ENCODE measurements at regions not wholly inside any gene's neighbourhood (a gene's known extent, or its start where the extent isn't known, plus 50 kb on each side); places are given as distances from the start of the nearest gene placed in this dataset.
"Not testable (repeated sequence)": the region's sequence is repeated elsewhere in the genome, so short reads cannot be mapped to it uniquely, and the experiment has no call there.

DNA sequence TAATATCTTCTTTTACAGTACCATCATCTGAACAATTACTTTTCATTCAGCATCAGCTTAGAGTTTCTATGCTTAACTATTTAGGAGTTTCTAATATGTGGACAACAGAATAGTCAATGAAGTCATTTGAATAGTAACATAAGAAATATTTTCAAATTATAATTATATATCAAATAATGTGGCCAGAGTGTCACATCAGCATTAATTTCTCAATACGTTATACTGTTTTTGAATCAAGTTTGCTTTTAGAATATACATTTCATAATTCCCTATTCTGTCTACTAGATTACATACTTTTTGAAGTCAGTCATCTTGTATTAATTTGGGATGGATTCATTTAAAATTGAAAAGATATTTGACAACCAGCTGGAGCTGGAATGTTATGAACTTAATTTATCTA is 677.4 kb upstream of the PABPC4L start:
- no peak for DNase-seq (ENCODE audit: low read depth)

DNA sequence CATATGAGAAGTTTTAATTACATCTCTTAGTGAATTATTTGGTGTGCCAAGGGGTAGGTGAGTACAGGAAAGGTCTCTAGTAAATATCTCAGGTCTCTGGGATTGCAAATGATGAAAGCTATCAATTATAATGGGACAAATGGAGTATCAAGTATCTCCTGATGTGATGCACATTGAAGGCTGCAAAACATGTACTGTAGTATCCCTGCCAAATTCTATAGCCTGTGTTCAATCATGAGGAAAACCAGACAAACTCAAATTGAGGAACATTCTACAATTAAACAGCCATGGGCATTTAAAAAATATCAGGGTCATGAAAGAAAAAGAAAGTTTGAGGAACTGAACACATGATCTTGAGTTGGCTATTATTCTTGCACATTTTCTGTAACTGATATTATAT is 665.4 kb upstream of the PABPC4L start:
- DNase-seq (ENCODE audit: low read depth) = no peak

DNA sequence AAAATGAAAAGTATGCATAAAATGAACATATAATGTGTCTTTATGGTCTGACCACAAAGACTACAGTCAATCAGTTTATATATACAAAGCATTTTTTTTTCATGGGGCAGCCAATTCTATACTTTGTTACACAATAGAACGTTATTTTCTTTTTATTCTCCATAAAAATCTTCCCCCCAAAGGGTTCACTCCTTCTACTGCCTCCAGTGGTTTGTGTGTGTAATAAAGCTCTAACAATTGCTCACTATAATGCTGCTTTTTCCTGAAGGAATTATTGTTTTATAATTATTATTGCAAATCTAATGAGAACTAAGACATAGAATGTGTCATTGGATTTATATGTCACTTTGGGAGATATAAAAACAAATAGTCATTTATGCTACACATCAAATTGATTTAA is 664.1 kb upstream of the PABPC4L start:
- no peak for DNase-seq (ENCODE audit: low read depth)

DNA sequence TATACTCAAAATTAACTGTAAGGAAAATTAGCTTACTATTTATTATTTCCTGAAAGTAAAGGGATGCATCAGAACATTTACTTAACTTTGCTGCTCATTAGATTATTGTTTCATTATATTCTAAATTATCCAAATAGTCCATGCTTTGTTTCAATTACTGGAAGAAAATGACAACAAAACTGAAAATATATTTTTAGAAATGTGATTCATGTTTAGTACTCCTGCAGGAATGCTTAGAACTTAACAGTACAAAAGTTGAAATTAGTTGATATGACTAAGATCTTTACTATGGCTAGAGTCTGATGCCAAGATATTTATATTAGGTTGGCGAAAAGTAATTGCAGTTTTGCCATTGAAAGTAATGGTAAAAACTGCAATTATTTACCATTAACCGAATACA is 660.5 kb upstream of the PABPC4L start:
- DNase-seq (ENCODE audit: low read depth) = peak; percentile 75

DNA sequence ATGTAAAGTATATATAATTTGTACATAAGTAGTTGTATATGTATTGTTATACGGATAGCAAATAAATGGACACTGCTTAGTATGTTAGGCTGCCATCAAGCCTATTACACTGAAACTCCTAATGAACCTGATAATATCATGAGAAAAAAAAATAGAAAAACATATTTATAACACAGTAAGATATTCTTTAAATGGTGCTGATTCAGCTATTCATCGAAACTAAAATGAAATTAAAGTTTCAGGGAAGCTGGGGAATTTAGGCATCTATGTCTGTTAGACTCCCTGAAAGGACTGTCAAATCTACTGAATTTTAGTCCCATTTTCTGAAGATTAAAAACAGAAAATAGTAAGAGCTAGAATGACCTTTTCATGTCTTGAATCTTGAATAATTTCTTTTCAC is 647.1 kb upstream of the PABPC4L start:
- no peak for DNase-seq (ENCODE audit: low read depth)

DNA sequence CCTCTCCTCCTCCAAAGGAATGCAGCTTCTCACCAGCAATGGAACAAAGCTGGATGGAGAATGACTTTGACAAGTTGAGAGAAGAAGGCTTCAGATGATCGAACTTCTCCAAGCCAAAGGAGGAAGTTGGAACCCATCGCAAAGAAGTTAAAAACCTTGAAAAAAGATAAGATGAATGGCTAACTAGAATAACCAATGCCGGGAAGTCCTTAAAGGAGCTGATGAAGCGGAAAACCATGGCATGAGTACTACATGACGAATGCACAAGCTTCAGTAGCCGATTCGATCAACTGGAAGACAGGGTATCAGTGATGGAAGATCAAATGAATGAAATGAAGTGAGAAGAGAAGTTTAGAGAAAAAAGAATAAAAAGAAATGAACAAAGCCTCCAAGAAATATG is 629.2 kb upstream of the PABPC4L start:
- DNase-seq (ENCODE audit: low read depth) = not testable (repeated sequence)

DNA sequence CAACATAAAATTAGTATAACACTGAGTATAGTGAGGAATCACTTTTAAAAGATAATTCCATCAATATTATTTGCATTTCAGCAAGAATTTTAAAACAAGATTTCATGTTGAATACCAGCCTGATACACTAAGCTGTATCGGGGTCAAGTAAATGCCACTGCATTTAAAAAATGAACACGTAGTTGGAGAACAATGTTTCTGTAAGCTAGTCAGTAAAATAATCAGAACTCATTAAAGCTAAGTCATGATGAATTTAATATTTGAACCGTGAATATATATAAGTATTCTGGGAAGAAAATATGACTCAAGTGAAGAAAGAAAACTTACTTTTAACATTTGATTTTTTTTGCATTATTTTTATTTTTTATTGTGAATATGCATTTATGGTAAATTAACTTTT is 611.0 kb upstream of the PABPC4L start:
- peak; percentile 54 for DNase-seq (ENCODE audit: low read depth)

DNA sequence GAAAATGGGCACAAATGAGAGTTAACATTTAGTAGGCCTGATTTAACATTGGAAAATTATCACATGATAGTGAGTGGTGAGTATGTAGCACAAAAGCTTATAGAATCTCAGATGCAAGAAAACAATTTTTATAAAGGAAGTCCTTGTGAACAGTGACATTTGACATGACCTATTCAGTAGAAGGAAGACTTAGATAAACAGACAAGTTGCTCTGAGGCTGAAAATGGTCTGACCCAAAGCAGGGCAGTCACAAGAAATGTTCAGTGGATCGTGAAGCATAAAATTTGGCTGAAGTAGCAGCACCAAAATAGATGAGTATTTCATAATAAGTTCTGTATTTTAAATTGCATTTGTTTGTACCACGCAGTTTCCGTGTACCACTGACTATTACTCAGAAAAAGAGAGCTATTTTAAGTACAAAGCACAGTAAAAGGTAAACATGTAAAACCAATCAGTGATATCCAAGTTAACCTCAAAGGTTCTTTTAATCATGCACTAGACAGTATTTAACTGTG is 605.7 kb upstream of the PABPC4L start:
- no peak for DNase-seq (ENCODE audit: low read depth)

DNA sequence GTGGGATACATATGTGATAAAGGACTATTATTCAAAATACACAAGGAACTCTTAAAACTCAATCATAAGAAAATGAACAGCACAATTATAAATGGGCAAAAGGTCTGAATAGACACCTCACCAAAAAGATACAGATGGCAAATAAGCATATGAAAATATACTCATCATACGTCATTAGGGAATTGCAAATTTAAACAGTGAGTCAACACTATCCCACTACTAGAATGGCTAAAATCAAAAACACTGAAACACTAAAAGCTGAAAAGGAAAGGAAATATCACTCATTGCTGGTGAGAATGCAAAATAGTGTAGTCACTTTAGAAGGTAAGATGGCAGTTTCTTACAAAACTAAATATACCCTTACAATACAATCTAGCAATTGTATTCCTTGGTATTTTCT is 597.0 kb upstream of the PABPC4L start:
- no peak for DNase-seq (ENCODE audit: low read depth)

DNA sequence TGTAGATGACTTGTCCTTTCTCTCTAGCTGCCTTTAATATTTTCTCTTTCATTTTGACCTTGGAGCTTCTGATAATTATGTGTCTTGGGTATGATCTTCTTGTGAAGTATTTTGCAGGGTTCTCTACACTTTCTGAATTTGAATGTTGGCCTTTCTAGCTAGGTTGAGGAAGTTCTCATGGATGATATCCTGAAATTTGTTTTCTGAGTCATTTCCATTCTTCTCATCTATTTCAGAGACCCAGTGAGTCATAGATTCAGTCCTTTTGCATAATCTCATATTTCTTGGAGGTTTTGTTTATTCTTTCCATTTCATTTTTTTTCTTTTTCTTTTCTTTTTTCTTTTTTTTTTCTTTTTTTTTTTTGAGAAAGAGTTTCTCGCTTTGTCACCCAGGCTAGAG is 585.7 kb upstream of the PABPC4L start:
- DNase-seq (ENCODE audit: low read depth) = peak; percentile 62

DNA sequence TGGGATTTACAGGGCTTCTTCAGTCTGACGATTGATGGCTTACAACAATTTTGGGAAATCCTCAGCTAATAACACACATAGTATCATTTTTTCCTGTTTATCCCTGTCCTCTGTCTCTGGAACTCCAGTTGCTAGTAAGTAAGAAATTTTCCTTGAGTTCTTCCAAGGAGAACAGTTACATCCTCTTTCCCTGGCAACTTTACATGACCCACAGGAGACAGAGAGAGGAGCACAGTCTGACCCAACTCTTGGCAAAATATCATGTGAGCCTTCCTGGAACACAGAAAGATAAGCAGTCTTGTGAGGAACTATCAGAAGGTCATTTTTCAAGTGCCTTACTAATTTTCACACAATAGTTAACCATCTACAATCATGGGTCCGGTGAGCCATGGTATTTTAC is 578.7 kb upstream of the PABPC4L start:
- DNase-seq (ENCODE audit: low read depth) = peak; percentile 21

DNA sequence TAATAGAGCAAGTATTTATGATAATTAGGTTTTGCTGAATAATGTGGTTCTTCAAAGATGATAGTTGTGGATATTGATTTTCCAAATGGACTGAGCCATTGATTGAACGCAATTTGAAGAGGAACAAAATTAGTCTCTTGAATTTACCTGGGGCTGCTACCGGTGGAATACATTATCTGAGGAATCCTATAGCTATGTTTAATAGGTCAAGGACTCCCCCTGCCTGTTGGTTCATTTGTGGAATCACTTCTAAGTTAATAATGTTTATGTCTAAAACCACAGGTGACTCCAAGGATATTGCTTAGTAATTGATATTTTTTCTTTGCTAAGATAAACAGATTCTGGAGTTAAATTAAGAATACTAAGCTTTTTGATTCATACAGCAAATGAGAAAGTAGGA is 576.0 kb upstream of the PABPC4L start:
- DNase-seq (ENCODE audit: low read depth) = peak; percentile 22

DNA sequence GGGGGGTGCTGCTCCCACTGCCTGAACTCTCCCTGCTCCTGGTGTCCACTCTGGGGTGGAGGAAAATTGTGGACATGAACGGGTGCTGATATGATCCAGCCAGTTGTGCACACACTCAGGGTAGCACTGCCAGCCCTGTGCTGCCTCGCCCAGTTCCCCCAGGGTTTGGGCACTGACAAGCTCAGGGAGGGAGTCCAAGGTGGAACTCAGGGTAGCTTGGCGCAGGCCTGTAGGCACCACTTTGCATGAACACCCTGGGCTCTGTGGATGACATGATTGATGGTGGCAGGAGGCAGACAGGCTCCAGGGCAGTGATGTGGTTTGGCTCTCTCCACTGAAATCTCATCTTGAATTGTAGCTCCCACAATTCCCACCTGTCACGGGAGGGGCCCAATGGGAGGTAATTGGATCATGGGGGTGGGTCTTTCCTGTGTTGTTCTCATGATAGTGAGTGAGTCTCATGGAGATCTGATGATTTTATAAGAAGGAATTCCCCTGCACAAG is 572.0 kb upstream of the PABPC4L start:
- DNase-seq (ENCODE audit: low read depth) = no peak

DNA sequence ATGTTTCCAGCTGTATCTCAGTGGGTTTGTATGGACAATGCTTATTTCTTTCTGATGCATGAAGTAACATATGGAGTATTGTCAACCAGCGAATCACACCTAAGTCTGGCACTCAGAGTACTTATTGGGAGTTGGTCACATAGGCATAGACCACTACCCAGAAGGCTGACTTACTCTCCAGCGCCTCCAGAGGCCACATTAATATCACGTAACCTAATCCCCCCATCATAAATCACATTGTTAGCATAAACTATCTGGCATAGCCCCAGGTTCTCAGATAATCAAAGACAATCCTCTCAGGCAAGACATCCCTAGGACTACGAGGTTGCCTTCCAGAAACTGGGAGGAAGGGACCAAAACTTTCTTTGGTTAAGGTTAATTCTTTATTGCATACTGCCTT is 560.5 kb upstream of the PABPC4L start:
- no peak for DNase-seq (ENCODE audit: low read depth)

DNA sequence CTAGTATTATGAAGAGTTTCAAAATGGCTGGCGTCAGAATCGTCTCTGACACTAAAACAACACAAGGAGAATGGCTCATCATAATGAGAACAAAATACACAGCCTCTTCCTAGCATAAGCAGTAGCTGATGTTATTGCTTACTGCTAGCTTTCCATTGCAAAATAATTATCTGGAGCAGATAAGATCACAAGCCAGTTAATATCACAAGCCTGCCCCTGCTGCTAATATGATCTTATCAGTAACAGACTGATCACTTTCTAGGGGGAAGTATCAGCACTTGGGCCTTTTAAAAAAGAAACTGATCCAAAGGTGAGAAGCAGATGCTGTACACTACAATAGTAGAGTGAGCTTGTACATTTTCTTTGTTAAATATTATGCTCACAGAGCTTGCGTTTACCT is 554.8 kb upstream of the PABPC4L start:
- DNase-seq (ENCODE audit: low read depth) = no peak

DNA sequence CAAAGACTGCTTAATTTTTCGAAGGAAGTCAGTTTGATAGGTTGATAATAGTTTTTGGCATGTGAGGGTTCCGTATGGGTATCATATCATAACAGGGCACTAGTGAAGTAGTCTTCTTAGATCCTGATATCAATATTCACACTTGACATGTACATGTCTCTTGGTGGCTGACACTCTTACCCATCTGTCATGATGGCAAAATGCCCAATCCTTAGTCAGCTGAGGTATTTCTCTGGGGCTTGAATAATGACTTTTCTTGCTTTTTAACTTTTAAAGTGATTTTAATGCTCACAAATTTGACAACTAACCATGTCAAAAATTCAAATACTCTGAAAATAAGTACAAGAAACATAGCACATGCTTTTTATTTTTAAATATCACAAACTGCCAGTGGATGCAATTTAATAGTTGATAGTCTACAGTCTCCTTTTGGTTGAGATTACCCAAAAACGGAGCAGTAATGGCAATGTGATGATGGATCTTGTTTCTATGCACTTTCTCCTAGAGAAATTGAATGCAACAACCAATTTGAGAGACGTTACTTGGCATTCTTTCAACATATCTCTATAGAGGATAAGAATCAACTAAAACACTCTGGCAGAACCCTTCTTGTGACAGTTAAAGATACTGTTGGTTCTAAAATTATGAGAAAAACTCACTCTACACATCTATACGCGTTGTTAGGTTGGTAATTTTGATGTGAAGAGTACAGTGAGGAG is 552.9 kb upstream of the PABPC4L start:
- peak; percentile 14 for DNase-seq (ENCODE audit: low read depth)

DNA sequence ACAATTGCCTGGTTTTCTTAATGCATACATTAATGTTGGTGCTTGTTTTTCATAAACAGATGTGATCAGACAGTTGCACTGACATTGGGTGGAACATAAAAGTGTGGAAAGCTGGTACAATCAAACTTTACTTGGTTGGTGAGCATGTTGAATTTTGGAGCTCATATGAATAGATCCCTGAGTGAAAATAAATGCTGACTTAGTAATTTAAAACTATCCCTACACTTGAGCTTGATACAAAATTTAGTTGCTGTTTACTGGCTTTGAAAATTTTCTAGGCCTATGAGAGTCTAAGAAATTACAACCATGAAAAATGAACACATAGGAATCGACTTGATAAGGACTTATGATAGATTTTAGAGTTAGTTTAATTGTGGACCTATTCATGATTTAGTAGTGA is 551.8 kb upstream of the PABPC4L start:
- no peak for DNase-seq (ENCODE audit: low read depth)

DNA sequence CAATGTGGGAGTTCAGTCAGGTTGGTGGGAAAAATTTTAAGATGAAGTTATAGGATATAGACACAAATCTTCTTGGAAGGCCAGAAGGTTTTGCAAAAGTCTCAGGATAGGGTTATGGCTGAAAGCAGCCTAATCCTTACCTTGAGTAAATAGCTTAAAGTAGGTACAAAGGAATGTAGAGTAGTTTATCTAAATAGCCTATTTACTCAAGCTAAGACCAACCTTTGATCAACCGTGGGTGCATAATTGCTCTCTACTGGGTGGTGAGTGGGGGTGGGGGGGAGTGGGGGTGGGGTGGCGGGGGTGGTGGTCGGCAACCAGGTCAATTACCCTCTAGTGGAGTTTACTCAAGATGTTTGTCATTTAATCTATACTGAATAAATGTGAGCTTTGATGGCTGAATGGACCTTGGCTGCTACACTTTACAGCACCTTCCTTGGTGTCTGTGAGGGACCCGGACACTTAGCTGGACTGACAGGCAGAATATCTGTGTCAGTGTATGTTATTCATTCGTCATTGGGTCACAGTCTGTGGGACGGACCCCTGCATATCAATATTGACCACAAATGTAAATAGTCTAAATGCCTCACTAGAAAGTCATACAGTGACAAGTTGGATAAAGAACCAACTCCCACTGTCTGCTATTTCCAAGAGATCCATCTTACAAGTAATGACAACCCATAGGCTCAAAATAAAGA is 545.7 kb upstream of the PABPC4L start:
- DNase-seq (ENCODE audit: low read depth) = peak; percentile 55

DNA sequence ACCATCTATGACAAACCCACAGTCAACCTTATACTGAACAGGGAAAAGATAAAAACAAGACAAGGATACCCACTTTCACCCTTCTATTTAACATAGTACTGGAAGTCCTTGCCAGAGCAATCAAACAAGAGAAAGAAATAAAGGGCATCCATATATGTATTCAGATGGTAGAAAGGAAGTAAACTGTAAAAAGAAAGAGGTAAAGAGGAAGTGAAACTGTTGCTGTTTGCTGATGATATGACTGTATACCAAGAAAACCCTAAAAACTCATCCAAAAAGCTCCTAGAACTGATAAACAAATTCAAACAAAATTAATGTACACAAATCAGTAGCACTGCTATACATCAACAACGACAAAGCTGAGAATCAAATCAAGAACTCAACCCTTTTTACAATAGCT is 538.7 kb upstream of the PABPC4L start:
- no peak for DNase-seq (ENCODE audit: low read depth)

DNA sequence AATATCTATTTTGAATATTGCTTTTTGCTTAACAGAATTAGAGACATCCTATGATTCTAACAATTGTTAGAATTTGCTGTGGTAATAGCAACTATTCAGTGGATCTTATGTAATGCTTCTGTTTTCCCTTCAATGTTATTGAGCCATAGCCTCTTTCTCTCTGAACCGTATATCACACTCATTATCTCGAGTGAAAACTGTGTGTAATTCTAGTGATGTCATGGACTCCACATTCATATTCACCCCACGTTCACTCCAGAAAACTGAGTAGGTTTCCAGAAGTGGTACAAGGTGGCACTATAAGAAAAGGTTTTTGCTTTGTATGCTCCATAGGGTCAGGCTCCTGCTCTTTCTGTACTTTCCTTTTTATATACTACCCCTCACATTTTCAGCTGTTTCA is 534.3 kb upstream of the PABPC4L start:
- DNase-seq (ENCODE audit: low read depth) = no peak

DNA sequence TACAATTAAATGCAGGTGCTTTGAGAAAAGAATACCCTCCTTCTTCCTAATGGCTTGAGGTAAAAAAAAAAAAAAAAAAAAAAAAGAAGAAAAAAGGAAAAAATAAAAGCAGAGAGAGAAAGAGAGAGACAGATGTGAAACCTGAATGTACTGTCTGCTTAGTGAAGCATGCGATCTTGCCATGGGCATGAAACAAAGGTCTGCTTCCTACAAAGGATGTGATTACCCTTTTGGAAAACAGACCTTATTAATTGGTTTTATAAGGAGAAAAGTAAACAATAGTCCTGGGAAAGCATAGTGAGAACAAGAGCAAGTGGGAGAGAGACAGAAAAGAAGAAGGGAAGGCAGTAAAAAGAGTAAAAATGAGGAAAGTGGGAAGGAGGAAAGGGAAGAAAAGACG is 526.1 kb upstream of the PABPC4L start:
- DNase-seq (ENCODE audit: low read depth) = no peak

DNA sequence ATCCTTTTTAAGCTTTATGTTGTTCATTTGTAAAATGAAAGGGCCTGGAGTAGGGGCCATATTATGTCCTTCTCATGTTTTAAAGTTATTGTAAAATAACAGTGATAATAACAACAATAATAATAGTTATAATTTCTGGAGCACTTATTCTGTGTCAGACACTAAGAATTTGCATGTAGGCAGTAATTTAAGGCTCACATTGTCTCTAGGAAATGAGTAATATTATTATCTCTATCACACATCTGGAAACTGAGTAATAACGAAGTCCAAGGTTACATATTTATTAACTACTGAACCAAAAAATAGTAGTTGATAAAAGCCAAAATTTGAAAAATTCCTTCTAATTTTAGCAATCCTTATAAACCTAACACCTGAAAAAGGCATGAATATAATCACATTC is 520.7 kb upstream of the PABPC4L start:
- DNase-seq (ENCODE audit: low read depth) = no peak

DNA sequence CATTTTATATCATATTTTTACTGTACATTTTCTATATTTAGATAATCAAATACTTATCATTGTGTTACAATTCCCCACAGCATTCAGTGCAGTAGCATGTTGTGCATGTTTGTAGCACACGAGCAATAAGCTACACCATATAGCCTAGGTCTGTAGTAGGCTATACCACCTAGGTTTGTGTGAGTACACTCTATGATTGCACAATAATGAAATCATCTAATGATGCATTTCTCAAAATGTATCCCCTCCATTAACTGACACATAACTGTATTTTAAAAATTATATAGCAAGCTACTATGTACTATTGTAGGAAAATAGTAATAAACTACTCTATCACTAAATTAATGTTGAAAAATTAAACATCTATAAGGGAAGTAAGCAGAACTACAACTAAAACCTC is 518.4 kb upstream of the PABPC4L start:
- DNase-seq (ENCODE audit: low read depth) = no peak

DNA sequence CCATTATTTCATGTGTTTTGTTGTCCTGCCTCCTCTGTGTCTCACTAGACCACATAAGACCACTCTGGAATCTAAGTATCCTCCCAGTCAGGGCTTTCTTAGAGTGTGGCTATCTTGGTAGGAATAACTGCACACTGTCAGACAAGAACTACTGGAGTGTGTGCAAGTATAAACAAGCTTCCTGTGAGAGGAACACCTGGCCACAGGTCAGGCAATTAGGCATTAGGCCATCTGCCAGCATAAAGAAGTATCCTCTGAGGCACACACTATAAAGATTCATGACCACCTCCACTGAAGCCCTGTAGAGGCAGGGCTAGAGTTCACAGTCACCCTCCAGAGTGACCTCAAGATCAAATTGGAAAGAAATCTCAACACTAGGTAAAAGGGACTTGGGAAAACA is 507.0 kb upstream of the PABPC4L start:
- no peak for DNase-seq (ENCODE audit: low read depth)
